Stomach (tissue), 4 donors: ENCODE measurements at regions not wholly inside any gene's neighbourhood (a gene's known extent, or its start where the extent isn't known, plus 50 kb on each side); places are given as distances from the start of the nearest gene placed in this dataset.

Source experiments
- CTCF ChIP-seq, 7 experiments: fragments of 450-650 bp in 4 of 7; fragments of 200-600 bp in 3 of 7; sonication (generic) in 3 of 7; IDR thresholded peaks; one replicate each; pipeline ENCODE4 v1.5.1; 2016 to 2019; ENCODE audit warnings: antibody characterized with exemption in 7 of 7, control low read depth in 2 of 7, mild to moderate bottlenecking in 1 of 7
- POLR2AphosphoS5 ChIP-seq, 3 donors: sonication (generic); formaldehyde crosslinking; IDR thresholded peaks; one replicate each; pipeline ENCODE4 v1.6.1; 2016; ENCODE audit warnings: antibody characterized with exemption in 3 of 3

- no peak for TF ChIP-seq CTCF (IDR thresholded peaks at IDR 0.05)
- no peak for TF ChIP-seq POLR2AphosphoS5 (IDR thresholded peaks at IDR 0.05)
These were observed 71.1 kb upstream of the ZDHHC17 start for GRCh38 chr12:76692846-76693245.
